Trophoblast cell (in vitro differentiated cells and primary cell): ENCODE measurements at regions not wholly inside any gene's neighbourhood (a gene's known extent, or its start where the extent isn't known, plus 50 kb on each side); places are given as distances from the start of the nearest gene placed in this dataset.

ENCODE experiments used
- DNase-seq, 2 donors: peaks; one replicate each; pipeline ENCODE4 v3.0.0-alpha.2; 2016
- H2AFZ ChIP-seq: 2 replicates; pipeline ENCODE4 v1.6.1; 2013; ENCODE audit warnings: low read length, moderate library complexity, mild to moderate bottlenecking; ENCODE audit not compliant: insufficient read depth, poor library complexity
- H2AK5ac ChIP-seq: 2 replicates; pipeline ENCODE4 v1.6.1; 2013; ENCODE audit warnings: mild to moderate bottlenecking, low read length
- H2BK120ac ChIP-seq: 2 replicates; pipeline ENCODE4 v1.6.1; 2013; ENCODE audit warnings: low read length, mild to moderate bottlenecking, moderate library complexity; ENCODE audit not compliant: insufficient read depth, poor library complexity
- H2BK12ac ChIP-seq: 2 replicates; pipeline ENCODE4 v1.6.1; 2013; ENCODE audit warnings: mild to moderate bottlenecking, low read length, moderate library complexity
- H2BK5ac ChIP-seq: 2 replicates; pipeline ENCODE4 v1.6.1; 2013; ENCODE audit warnings: low read length, low read depth, moderate library complexity, mild to moderate bottlenecking; ENCODE audit not compliant: poor library complexity
- H3K14ac ChIP-seq: 2 replicates; pipeline ENCODE4 v1.6.1; 2013; ENCODE audit warnings: mild to moderate bottlenecking, low read length
- H3K18ac ChIP-seq: 2 replicates; pipeline ENCODE4 v1.6.1; 2013; ENCODE audit warnings: mild to moderate bottlenecking, low read length
- H3K23ac ChIP-seq: 2 replicates; pipeline ENCODE4 v1.6.1; 2013; ENCODE audit warnings: low read length
- H3K27ac ChIP-seq: 2 replicates; pipeline ENCODE4 v1.5.1; 2013; ENCODE audit warnings: low read depth, mild to moderate bottlenecking, inconsistent platforms, low read length, moderate library complexity
- H3K27me3 ChIP-seq: 2 replicates; pipeline ENCODE4 v1.6.1; 2013; ENCODE audit warnings: inconsistent platforms, mild to moderate bottlenecking, low read length, moderate library complexity; ENCODE audit not compliant: insufficient read depth
- H3K36me3 ChIP-seq, 2 experiments: 1 replicate in 1 of 2; 2 replicates in 1 of 2; pipeline ENCODE4 v1.6.1; 2013; ENCODE audit warnings: low read length in 2 of 2, mild to moderate bottlenecking in 2 of 2, moderate library complexity in 1 of 2; ENCODE audit not compliant: insufficient read depth in 2 of 2, control insufficient read depth in 1 of 2
- H3K4ac ChIP-seq: 2 replicates; pipeline ENCODE4 v1.6.1; 2013; ENCODE audit warnings: low read depth, mild to moderate bottlenecking, low read length, moderate library complexity
- H3K4me1 ChIP-seq, 2 experiments: 1 replicate in 1 of 2; 2 replicates in 1 of 2; pipeline ENCODE4 v1.6.1; 2013; ENCODE audit warnings: low read length in 2 of 2, mild to moderate bottlenecking in 2 of 2, moderate library complexity in 1 of 2; ENCODE audit not compliant: insufficient read depth in 2 of 2, control insufficient read depth in 1 of 2
- H3K4me2 ChIP-seq: 2 replicates; pipeline ENCODE4 v1.6.1; 2013; ENCODE audit warnings: inconsistent platforms, mild to moderate bottlenecking, low read length, moderate library complexity
- H3K4me3 ChIP-seq: 2 replicates; pipeline ENCODE4 v1.5.1; 2013; ENCODE audit warnings: mild to moderate bottlenecking, low read depth, low read length, inconsistent platforms
- H3K79me1 ChIP-seq: one replicate; pipeline ENCODE4 v1.6.1; 2013; ENCODE audit warnings: low read length
- H3K79me2 ChIP-seq: 2 replicates; pipeline ENCODE4 v1.6.1; 2013; ENCODE audit warnings: low read length, mild to moderate bottlenecking; ENCODE audit not compliant: control insufficient read depth, insufficient read depth, poor library complexity
- H3K9ac ChIP-seq: 2 replicates; pipeline ENCODE4 v1.6.1; 2013; ENCODE audit warnings: mild to moderate bottlenecking, low read length
- H3K9me3 ChIP-seq: 2 replicates; pipeline ENCODE4 v1.6.1; 2013; ENCODE audit warnings: low read depth, mild to moderate bottlenecking, control low read depth, inconsistent platforms, low read length; ENCODE audit not compliant: insufficient read depth
- H4K12ac ChIP-seq: 2 replicates; pipeline ENCODE4 v1.6.1; 2013; ENCODE audit warnings: low read depth, mild to moderate bottlenecking, low read length, moderate library complexity
- H4K8ac ChIP-seq: 2 replicates; pipeline ENCODE4 v1.6.1; 2013; ENCODE audit warnings: low read depth, mild to moderate bottlenecking, low read length, moderate library complexity
- H4K91ac ChIP-seq: one replicate; pipeline ENCODE4 v1.6.1; 2013; ENCODE audit warnings: low read depth, mild to moderate bottlenecking, low read length, moderate library complexity
- WGBS: extraction: QIAGEN DNeasy Blood & Tissue Kit; methylation state at CpG from one replicate; pipeline ENCODE4 v1.1.7; 2013; ENCODE audit warnings: missing lambda C conversion rate; ENCODE audit not compliant: insufficient read length, insufficient coverage; ENCODE audit errors: extremely low coverage; 5-methylcytosine and 5-hydroxymethylcytosine counted together

- Histone ChIP-seq H3K27ac (no peak overlapping the region), H2BK5ac (no peak overlapping the region), H3K23ac (no peak overlapping the region), H4K91ac (no peak overlapping the region), H2BK12ac (no peak overlapping the region), H2AFZ (no peak overlapping the region), H2AK5ac (no peak overlapping the region), H4K12ac (no peak overlapping the region), H3K4ac (no peak overlapping the region), H3K4me2 (no peak overlapping the region), H3K27me3 (no peaks in the 10 kb centered on the region), H4K8ac (no peak overlapping the region), H3K14ac (no peak overlapping the region), H3K79me1 (no peaks in the 10 kb centered on the region), H3K18ac (no peak overlapping the region), H3K4me3 (no peak overlapping the region), H2BK120ac (no peak overlapping the region), H3K9ac (no peak overlapping the region), H3K4me1 (peaks cover 0 to 2% of the 10 kb centered on the region in 2 experiments), H3K79me2 (no peaks in the 10 kb centered on the region), H3K9me3 (peaks cover 2% of the 10 kb centered on the region), H3K36me3 (no peaks in the 10 kb centered on the region)
- no CpG with 5 or more reads among the region's 4 CpGs for WGBS
- DNase-seq = peak; percentile 66 to 92
Measured at GRCh38 chr21:35352066-35352770, 303.1 kb upstream of the RUNX1 start.

- no peak overlapping the region for H2BK5ac ChIP-seq
- no peaks in the 10 kb centered on the region for H3K36me3 ChIP-seq
- H3K27ac ChIP-seq = no peak overlapping the region
- H4K12ac ChIP-seq = no peak overlapping the region
- no peaks in the 10 kb centered on the region for H3K4me1 ChIP-seq
- DNase-seq = peak; percentile 24 to 64
- H3K9ac ChIP-seq = no peak overlapping the region
- no peak overlapping the region for H4K91ac ChIP-seq
- H2AK5ac ChIP-seq = no peak overlapping the region
- WGBS = no CpG with 5 or more reads among the region's 1 CpG
- H2AFZ ChIP-seq = no peak overlapping the region
- H2BK120ac ChIP-seq = no peak overlapping the region
- H3K4me2 ChIP-seq = no peak overlapping the region
- no peak overlapping the region for H4K8ac ChIP-seq
- no peaks in the 10 kb centered on the region for H3K79me1 ChIP-seq
- no peak overlapping the region for H3K4ac ChIP-seq
- H3K79me2 ChIP-seq = no peaks in the 10 kb centered on the region
- peaks cover 2% of the 10 kb centered on the region for H3K9me3 ChIP-seq
- no peak overlapping the region for H2BK12ac ChIP-seq
- no peak overlapping the region for H3K23ac ChIP-seq
- no peak overlapping the region for H3K14ac ChIP-seq
- no peak overlapping the region for H3K4me3 ChIP-seq
- H3K18ac ChIP-seq = no peak overlapping the region
- H3K27me3 ChIP-seq = no peaks in the 10 kb centered on the region
Measured at GRCh38 chr21:35351434-35351833, 302.3 kb upstream of the RUNX1 start.

- no peak overlapping the region for H3K23ac ChIP-seq
- no peak overlapping the region for H4K12ac ChIP-seq
- H3K79me1 ChIP-seq = no peaks in the 10 kb centered on the region
- no peak overlapping the region for H3K9ac ChIP-seq
- H2BK12ac ChIP-seq = no peak overlapping the region
- no peaks in the 10 kb centered on the region for H3K27me3 ChIP-seq
- H3K4me3 ChIP-seq = no peak overlapping the region
- H3K27ac ChIP-seq = no peak overlapping the region
- no peak overlapping the region for H2AFZ ChIP-seq
- no peak overlapping the region for H3K4ac ChIP-seq
- no peaks in the 10 kb centered on the region for H3K4me1 ChIP-seq
- no peak for DNase-seq
- H2BK120ac ChIP-seq = no peak overlapping the region
- H3K4me2 ChIP-seq = no peak overlapping the region
- no peak overlapping the region for H4K91ac ChIP-seq
- H3K36me3 ChIP-seq = no peaks in the 10 kb centered on the region
- peaks cover 2% of the 10 kb centered on the region for H3K9me3 ChIP-seq
- H2BK5ac ChIP-seq = no peak overlapping the region
- no peak overlapping the region for H3K14ac ChIP-seq
- WGBS = no CpG with 5 or more reads among the region's 2 CpGs
- no peak overlapping the region for H4K8ac ChIP-seq
- no peaks in the 10 kb centered on the region for H3K79me2 ChIP-seq
- no peak overlapping the region for H3K18ac ChIP-seq
- no peak overlapping the region for H2AK5ac ChIP-seq
Measured at GRCh38 chr21:35350965-35351364, 301.9 kb upstream of the RUNX1 start.

DNA sequence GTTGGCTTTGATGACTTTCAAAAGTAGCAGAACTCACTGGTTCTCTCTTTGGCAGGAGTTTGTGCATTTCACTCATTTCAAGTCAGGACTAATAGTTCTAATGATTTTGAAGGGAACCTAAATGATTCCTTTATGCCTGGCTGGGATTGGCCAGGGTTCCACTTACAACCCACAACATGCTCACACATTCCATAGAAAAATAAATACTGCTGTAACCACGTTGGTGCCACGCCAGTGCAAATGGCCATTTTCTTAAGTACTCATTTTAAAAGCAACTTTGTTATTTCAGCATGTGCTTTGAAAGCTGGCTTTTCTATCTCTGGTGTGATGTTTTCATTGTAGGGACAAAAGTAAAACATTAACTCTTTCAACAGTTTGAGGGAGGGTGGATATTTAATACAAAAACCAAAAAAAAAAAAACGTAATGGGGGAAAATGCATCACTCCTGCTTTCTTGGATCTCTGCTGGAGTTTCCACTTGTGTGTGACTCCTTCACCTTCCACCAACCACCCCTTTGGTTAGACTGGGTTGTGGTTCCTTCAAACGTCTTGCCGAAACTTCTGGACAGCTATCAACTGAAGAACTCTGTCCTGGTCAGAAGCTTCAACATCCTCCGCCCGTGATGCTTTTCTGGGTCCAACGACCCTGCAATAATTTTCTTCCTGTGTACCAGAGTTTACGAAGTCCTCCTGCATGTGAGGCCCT is 300.4 kb upstream of the RUNX1 start:
- H2AFZ ChIP-seq = no peak overlapping the region
- no peak overlapping the region for H2BK120ac ChIP-seq
- WGBS = no CpG with 5 or more reads among the region's 9 CpGs
- no peak overlapping the region for H3K4ac ChIP-seq
- H4K8ac ChIP-seq = no peak overlapping the region
- no peak overlapping the region for H3K14ac ChIP-seq
- peaks cover 2% of the 10 kb centered on the region for H3K9me3 ChIP-seq
- no peak overlapping the region for H3K4me2 ChIP-seq
- no peak overlapping the region for H4K12ac ChIP-seq
- no peaks in the 10 kb centered on the region for H3K4me1 ChIP-seq
- H3K23ac ChIP-seq = no peak overlapping the region
- H3K18ac ChIP-seq = no peak overlapping the region
- no peaks in the 10 kb centered on the region for H3K79me1 ChIP-seq
- no peak overlapping the region for H2BK12ac ChIP-seq
- H3K9ac ChIP-seq = no peak overlapping the region
- no peak overlapping the region for H2BK5ac ChIP-seq
- no peak overlapping the region for H4K91ac ChIP-seq
- H3K27me3 ChIP-seq = no peaks in the 10 kb centered on the region
- no peaks in the 10 kb centered on the region for H3K79me2 ChIP-seq
- H3K4me3 ChIP-seq = no peak overlapping the region
- no peaks in the 10 kb centered on the region for H3K36me3 ChIP-seq
- H2AK5ac ChIP-seq = no peak overlapping the region
- DNase-seq = no peak
- no peak overlapping the region for H3K27ac ChIP-seq
